ENCODE measurements at regions not wholly inside any gene's neighbourhood (a gene's known extent, or its start where the extent isn't known, plus 50 kb on each side); places are given as distances from the start of the nearest gene placed in this dataset.

- intact Hi-C loops (cut with DNase I; ENCODE audit: low total_unique reads): no loop called here
- 29 to 42% (median 38%) methylated on average over 14 of the region's 14 CpGs for WGBS, 5 donors
- no peak overlapping the region for H3K27ac ChIP-seq
- H3K9me3 ChIP-seq: no peaks in the 10 kb centered on the region
- TF ChIP-seq POLR2A (IDR thresholded peaks at IDR 0.05) (no peak), CTCF (IDR thresholded peaks at IDR 0.05) (no peak)
- H3K4me1 ChIP-seq: no peaks in the 10 kb centered on the region
- H3K27me3 ChIP-seq: peaks cover 3 to 63% (median 6%) of the 10 kb centered on the region in 3 donors
- no peak for DNase-seq
- no peak overlapping the region for H3K4me3 ChIP-seq
- no peaks in the 10 kb centered on the region for H3K36me3 ChIP-seq
These were observed 124.8 kb upstream of the AJAP1 start for GRCh38 chr1:4529446-4530165.

GRCh38 chr1:4530166-4530785, 124.1 kb upstream of the AJAP1 start:
- WGBS, 5 donors: 68 to 73% (median 69%) methylated on average over 9 of the region's 9 CpGs
- intact Hi-C loops (cut with DNase I; ENCODE audit: low total_unique reads): no loop called here
- H3K4me3 ChIP-seq: no peak overlapping the region
- no peaks in the 10 kb centered on the region for H3K4me1 ChIP-seq
- TF ChIP-seq EP300 (IDR thresholded peaks at IDR 0.05) (no peak), CTCF (IDR thresholded peaks at IDR 0.05) (no peak)
- DNase-seq: no peak
- H3K27ac ChIP-seq: no peak overlapping the region
- peaks cover 3 to 56% (median 6%) of the 10 kb centered on the region in 3 donors for H3K27me3 ChIP-seq
- no peaks in the 10 kb centered on the region for H3K9me3 ChIP-seq
- H3K36me3 ChIP-seq: no peaks in the 10 kb centered on the region

GRCh38 chr1:4531842-4532241, 122.6 kb upstream of the AJAP1 start:
- DNase-seq: no peak
- WGBS, 5 donors: 72 to 80% (median 76%) methylated on average over 5 of the region's 5 CpGs
- intact Hi-C loops (cut with DNase I; ENCODE audit: low total_unique reads): no loop called here
- Histone ChIP-seq H3K27me3 (peaks cover 3 to 55% (median 6%) of the 10 kb centered on the region in 3 donors), H3K4me1 (no peaks in the 10 kb centered on the region), H3K36me3 (no peaks in the 10 kb centered on the region), H3K4me3 (no peak overlapping the region), H3K27ac (no peak overlapping the region), H3K9me3 (peaks cover 0 to 9% (median 8%) of the 10 kb centered on the region in 4 donors)
- TF ChIP-seq POLR2AphosphoS5 (IDR thresholded peaks at IDR 0.05) (no peak), EP300 (IDR thresholded peaks at IDR 0.05) (no peak), CTCF (IDR thresholded peaks at IDR 0.05) (no peak), POLR2A (IDR thresholded peaks at IDR 0.05) (no peak)

- TF ChIP-seq CTCF (IDR thresholded peaks at IDR 0.05): no peak
- no peak for TF ChIP-seq EP300 (IDR thresholded peaks at IDR 0.05)
- no peak for TF ChIP-seq POLR2A (IDR thresholded peaks at IDR 0.05)
- no peak for TF ChIP-seq POLR2AphosphoS5 (IDR thresholded peaks at IDR 0.05)
- 89 to 96% (median 93%) methylated on average over 4 of the region's 4 CpGs for WGBS, 5 donors
These were observed 121.8 kb upstream of the AJAP1 start for GRCh38 chr1:4532656-4533055.

More at GRCh38 chr1:4532656-4533055, 121.8 kb upstream of the AJAP1 start:
- intact Hi-C loops (cut with DNase I; ENCODE audit: low total_unique reads): no loop called here
- peaks cover 0 to 9% (median 9%) of the 10 kb centered on the region in 4 donors for H3K9me3 ChIP-seq
- no peak overlapping the region for H3K27ac ChIP-seq
- H3K4me1 ChIP-seq: no peaks in the 10 kb centered on the region
- H3K4me3 ChIP-seq: no peak overlapping the region
- no peak for DNase-seq
- H3K27me3 ChIP-seq: peaks cover 3 to 50% (median 6%) of the 10 kb centered on the region in 3 donors
- H3K36me3 ChIP-seq: no peaks in the 10 kb centered on the region
